ENCODE measurements at regions not wholly inside any gene's neighbourhood (a gene's known extent, or its start where the extent isn't known, plus 50 kb on each side); places are given as distances from the start of the nearest gene placed in this dataset.

- no peak for TF ChIP-seq CTCF (IDR thresholded peaks at IDR 0.05)
- no peak for TF ChIP-seq POLR2AphosphoS5 (IDR thresholded peaks at IDR 0.05)
Observed at GRCh38 chr13:20288561-20288960, 56.4 kb upstream of the GJB6 start.
